Liver (tissue), 7 donors: ENCODE measurements at regions not wholly inside any gene's neighbourhood (a gene's known extent, or its start where the extent isn't known, plus 50 kb on each side); places are given as distances from the start of the nearest gene placed in this dataset.

Experiments
- DNase-seq: peaks from one replicate; pipeline ENCODE4 v3.0.0-alpha.2; 2017; ENCODE audit warnings: low spot score
- H3K27ac ChIP-seq, 2 donors: one replicate each; pipeline ENCODE4 v1.7.0; 2013; ENCODE audit warnings: inconsistent platforms in 2 of 2, low read length in 2 of 2, control low read depth in 1 of 2, low read depth in 1 of 2, mild to moderate bottlenecking in 1 of 2
- H3K27me3 ChIP-seq, 4 donors: one replicate each; pipeline versions ENCODE4 v1.6.1 to v1.7.0; 2013; ENCODE audit warnings: low read length in 3 of 4, inconsistent platforms in 1 of 4, mild to moderate bottlenecking in 1 of 4, moderate library complexity in 1 of 4; ENCODE audit not compliant: control insufficient read depth in 4 of 4, insufficient read depth in 4 of 4
- H3K36me3 ChIP-seq, 4 donors: one replicate each; pipeline versions ENCODE4 v1.6.1 to v1.7.0; 2013; ENCODE audit warnings: low read length in 3 of 4, mild to moderate bottlenecking in 3 of 4, low read depth in 1 of 4, moderate library complexity in 1 of 4; ENCODE audit not compliant: control insufficient read depth in 4 of 4, insufficient read depth in 3 of 4
- H3K4me1 ChIP-seq, 4 donors: one replicate each; pipeline versions ENCODE4 v1.6.1 to v1.7.0; 2013; ENCODE audit warnings: low read length in 3 of 4, mild to moderate bottlenecking in 3 of 4, moderate library complexity in 1 of 4; ENCODE audit not compliant: control insufficient read depth in 4 of 4, insufficient read depth in 4 of 4
- H3K4me3 ChIP-seq, 3 donors: one replicate each; pipeline versions ENCODE4 v1.6.1 to v1.7.0; 2013; ENCODE audit warnings: low read length in 3 of 3, control low read depth in 1 of 3, low read depth in 1 of 3, mild to moderate bottlenecking in 1 of 3
- H3K9ac ChIP-seq, 2 donors: one replicate each; pipeline ENCODE4 v1.7.0; 2013; ENCODE audit warnings: low read length in 2 of 2, mild to moderate bottlenecking in 2 of 2, moderate library complexity in 2 of 2, control low read depth in 1 of 2, low read depth in 1 of 2
- H3K9me3 ChIP-seq, 4 donors: one replicate each; pipeline versions ENCODE4 v1.6.1 to v1.7.0; 2013; ENCODE audit warnings: low read length in 3 of 4; ENCODE audit not compliant: control insufficient read depth in 4 of 4
- EGR1 ChIP-seq, 2 donors: IDR thresholded peaks; 2 replicates each; pipeline ENCODE4 v1.6.1; 2016 to 2018; ENCODE audit warnings: antibody characterized with exemption in 2 of 2, low read depth in 2 of 2
- FOXA1 ChIP-seq: IDR thresholded peaks from 2 replicates; pipeline ENCODE4 v1.6.1; 2016; ENCODE audit warnings: antibody characterized with exemption
- FOXA2 ChIP-seq: IDR thresholded peaks from 2 replicates; pipeline ENCODE4 v1.6.1; 2016; ENCODE audit warnings: antibody characterized with exemption
- GABPA ChIP-seq, 2 donors: IDR thresholded peaks in 1 of 2; conservative IDR thresholded peaks in 1 of 2; 2 replicates each; pipeline ENCODE4 v1.6.1; 2016; ENCODE audit warnings: antibody characterized with exemption in 2 of 2, mild to moderate bottlenecking in 1 of 2, moderate library complexity in 1 of 2
- HNF4A ChIP-seq, 2 donors: conservative IDR thresholded peaks; 2 replicates each; pipeline ENCODE4 v1.6.1; 2016; ENCODE audit warnings: antibody characterized with exemption in 2 of 2, mild to moderate bottlenecking in 2 of 2
- HNF4G ChIP-seq: IDR thresholded peaks from 2 replicates; pipeline ENCODE4 v1.6.1; 2016; ENCODE audit warnings: antibody characterized with exemption
- JUND ChIP-seq, 2 donors: IDR thresholded peaks; 2 replicates each; pipeline ENCODE4 v1.6.1; 2016; ENCODE audit warnings: antibody characterized with exemption in 2 of 2
- MAX ChIP-seq: IDR thresholded peaks from 2 replicates; pipeline ENCODE4 v1.6.1; 2016; ENCODE audit warnings: antibody characterized with exemption
- NR2F2 ChIP-seq: IDR thresholded peaks from 2 replicates; pipeline ENCODE4 v1.6.1; 2016; ENCODE audit warnings: antibody characterized with exemption
- RAD21 ChIP-seq, 2 donors: IDR thresholded peaks; 2 replicates each; pipeline ENCODE4 v1.6.1; 2016; ENCODE audit warnings: antibody characterized with exemption in 2 of 2, mild to moderate bottlenecking in 2 of 2
- REST ChIP-seq: IDR thresholded peaks from 2 replicates; pipeline ENCODE4 v1.6.1; 2016; ENCODE audit warnings: antibody characterized with exemption, mild to moderate bottlenecking
- RXRA ChIP-seq, 2 donors: IDR thresholded peaks; 2 replicates each; pipeline ENCODE4 v1.6.1; 2017 to 2018; ENCODE audit warnings: antibody characterized with exemption in 2 of 2, mild to moderate bottlenecking in 1 of 2
- SP1 ChIP-seq: IDR thresholded peaks from 2 replicates; pipeline ENCODE4 v1.6.1; 2018; ENCODE audit warnings: antibody characterized with exemption, mild to moderate bottlenecking
- TAF1 ChIP-seq: conservative IDR thresholded peaks from 2 replicates; pipeline ENCODE4 v1.6.1; 2016; ENCODE audit warnings: antibody characterized with exemption, mild to moderate bottlenecking
- YY1 ChIP-seq: IDR thresholded peaks from 2 replicates; pipeline ENCODE4 v1.6.1; 2016; ENCODE audit warnings: antibody characterized with exemption, mild to moderate bottlenecking
- whole genome bisulfite sequencing: extraction: QIAGEN DNeasy Blood & Tissue Kit; methylation state at CpG from one replicate; pipeline ENCODE4 v1.1.7; 2013; 5-methylcytosine and 5-hydroxymethylcytosine counted together
- TF ChIP-seq, protein P1 (sequence below): IDR thresholded peaks from 2 replicates; pipeline ENCODE4 v1.6.1; 2016; ENCODE audit warnings: antibody characterized with exemption
- TF ChIP-seq, protein P2 (sequence below): IDR thresholded peaks from 2 replicates; pipeline ENCODE4 v1.6.1; 2016; ENCODE audit warnings: antibody characterized with exemption
- donor health status: healthy.
- donor health status: healthy.
- donor health status: healthy.
- donor health status: healthy.

GRCh38 chr2:13950761-13951160, 681.8 kb upstream of the LRATD1 start:
- H3K9me3 ChIP-seq: no peaks in the 10 kb centered on the region
- H3K4me1 ChIP-seq: no peaks in the 10 kb centered on the region
- H3K9ac ChIP-seq: no peak overlapping the region
- no peak overlapping the region for H3K27ac ChIP-seq
- H3K27me3 ChIP-seq: no peaks in the 10 kb centered on the region
- no peak for DNase-seq
- WGBS: 90% methylated on average over 2 of the region's 2 CpGs
- TF ChIP-seq FOXA2: no peak
- TF ChIP-seq FOXA1: no peak
- TF ChIP-seq, protein P1, sequence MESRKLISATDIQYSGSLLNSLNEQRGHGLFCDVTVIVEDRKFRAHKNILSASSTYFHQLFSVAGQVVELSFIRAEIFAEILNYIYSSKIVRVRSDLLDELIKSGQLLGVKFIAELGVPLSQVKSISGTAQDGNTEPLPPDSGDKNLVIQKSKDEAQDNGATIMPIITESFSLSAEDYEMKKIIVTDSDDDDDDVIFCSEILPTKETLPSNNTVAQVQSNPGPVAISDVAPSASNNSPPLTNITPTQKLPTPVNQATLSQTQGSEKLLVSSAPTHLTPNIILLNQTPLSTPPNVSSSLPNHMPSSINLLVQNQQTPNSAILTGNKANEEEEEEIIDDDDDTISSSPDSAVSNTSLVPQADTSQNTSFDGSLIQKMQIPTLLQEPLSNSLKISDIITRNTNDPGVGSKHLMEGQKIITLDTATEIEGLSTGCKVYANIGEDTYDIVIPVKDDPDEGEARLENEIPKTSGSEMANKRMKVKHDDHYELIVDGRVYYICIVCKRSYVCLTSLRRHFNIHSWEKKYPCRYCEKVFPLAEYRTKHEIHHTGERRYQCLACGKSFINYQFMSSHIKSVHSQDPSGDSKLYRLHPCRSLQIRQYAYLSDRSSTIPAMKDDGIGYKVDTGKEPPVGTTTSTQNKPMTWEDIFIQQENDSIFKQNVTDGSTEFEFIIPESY: no peak
- no peak for TF ChIP-seq HNF4A (conservative IDR thresholded peaks at IDR 0.05)
- no peak for TF ChIP-seq MAX
- no peak for TF ChIP-seq RAD21 (IDR thresholded peaks at IDR 0.05)
- no peak for TF ChIP-seq TAF1
- TF ChIP-seq, protein P2, sequence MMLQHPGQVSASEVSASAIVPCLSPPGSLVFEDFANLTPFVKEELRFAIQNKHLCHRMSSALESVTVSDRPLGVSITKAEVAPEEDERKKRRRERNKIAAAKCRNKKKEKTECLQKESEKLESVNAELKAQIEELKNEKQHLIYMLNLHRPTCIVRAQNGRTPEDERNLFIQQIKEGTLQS: no peak
- no peak for TF ChIP-seq EGR1 (IDR thresholded peaks at IDR 0.05; ENCODE audit: low read depth in 2 of 2)
- no peak for TF ChIP-seq JUND (IDR thresholded peaks at IDR 0.05)
- TF ChIP-seq SP1: no peak
- TF ChIP-seq NR2F2: no peak
- TF ChIP-seq REST: no peak
- TF ChIP-seq YY1: no peak
- TF ChIP-seq HNF4G: no peak
- no peak for TF ChIP-seq GABPA (IDR thresholded peaks at IDR 0.05 in 1 of 2, conservative IDR thresholded peaks at IDR 0.05 in 1 of 2)
- H3K36me3 ChIP-seq: no peaks in the 10 kb centered on the region
- no peak overlapping the region for H3K4me3 ChIP-seq

- Histone ChIP-seq H3K27me3 (no peaks in the 10 kb centered on the region), H3K4me3 (no peak overlapping the region), H3K27ac (no peak overlapping the region), H3K36me3 (no peaks in the 10 kb centered on the region), H3K9me3 (no peaks in the 10 kb centered on the region), H3K4me1 (no peaks in the 10 kb centered on the region), H3K9ac (no peak overlapping the region)
- DNase-seq: no peak
- WGBS: 64% methylated on average over 2 of the region's 2 CpGs
- TF ChIP-seq RXRA (IDR thresholded peaks at IDR 0.05): no peak
- no peak for TF ChIP-seq REST
- no peak for TF ChIP-seq RAD21 (IDR thresholded peaks at IDR 0.05)
Observed at GRCh38 chr2:13968811-13969210, 663.7 kb upstream of the LRATD1 start.
